ENCODE measurements at regions not wholly inside any gene's neighbourhood (a gene's known extent, or its start where the extent isn't known, plus 50 kb on each side); places are given as distances from the start of the nearest gene placed in this dataset.

DNA sequence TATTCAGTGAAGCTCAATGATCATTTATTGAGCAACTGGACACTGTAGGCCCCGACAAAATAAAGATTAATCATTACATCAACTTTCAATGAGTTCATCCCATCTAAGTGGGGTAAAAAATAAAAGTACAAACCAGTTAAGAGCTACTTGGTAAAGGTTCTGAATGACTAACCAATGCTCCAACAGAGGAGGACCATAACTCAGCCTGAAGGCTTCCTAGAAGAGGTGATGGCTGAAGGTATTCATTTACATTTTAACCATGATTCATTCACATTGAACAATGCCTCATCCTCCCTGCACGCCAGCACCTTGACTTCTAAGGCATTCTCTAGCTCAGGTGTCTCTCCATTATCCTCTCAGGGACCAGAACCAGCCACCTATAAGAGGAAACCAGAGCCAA is 201.4 kb downstream of the ZNF462 start:
- Mint-ChIP-seq H3K36me3 (no peaks in the 10 kb centered on the region), H3K4me3 (no peak overlapping the region), H3K4me1 (no peaks in the 10 kb centered on the region), H3K27ac (no peak overlapping the region), H3K9me3 (peaks cover 4% of the 10 kb centered on the region)
- ATAC-seq (no peak), DNase-seq (ENCODE audit: low spot score in 2 of 2) (no peak)

DNA sequence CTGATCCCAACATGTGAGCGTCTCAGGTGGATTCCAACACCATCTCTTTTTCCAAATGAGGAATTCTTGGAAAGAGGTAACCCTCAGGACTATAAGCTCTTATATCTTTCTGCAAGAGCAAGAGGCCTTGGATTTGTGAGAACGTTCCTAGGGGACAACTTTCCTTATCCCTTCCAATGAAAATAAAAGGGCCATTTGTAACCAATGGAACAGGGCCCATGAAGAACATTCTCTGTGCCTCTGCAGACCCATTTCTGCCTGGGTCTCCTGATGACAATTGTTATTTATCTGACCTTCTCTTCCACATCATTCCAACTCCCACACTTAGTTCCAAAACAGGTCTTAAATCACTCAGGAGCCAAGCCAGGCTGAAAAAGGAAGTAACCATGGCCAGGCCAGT is 202.6 kb downstream of the ZNF462 start:
- Mint-ChIP-seq H3K27ac (no peak overlapping the region), H3K36me3 (no peaks in the 10 kb centered on the region), H3K9me3 (peaks cover 4% of the 10 kb centered on the region), H3K4me1 (no peaks in the 10 kb centered on the region), H3K4me3 (no peak overlapping the region)
- DNase-seq (ENCODE audit: low spot score in 2 of 2) (no peak), ATAC-seq (no peak)

DNA sequence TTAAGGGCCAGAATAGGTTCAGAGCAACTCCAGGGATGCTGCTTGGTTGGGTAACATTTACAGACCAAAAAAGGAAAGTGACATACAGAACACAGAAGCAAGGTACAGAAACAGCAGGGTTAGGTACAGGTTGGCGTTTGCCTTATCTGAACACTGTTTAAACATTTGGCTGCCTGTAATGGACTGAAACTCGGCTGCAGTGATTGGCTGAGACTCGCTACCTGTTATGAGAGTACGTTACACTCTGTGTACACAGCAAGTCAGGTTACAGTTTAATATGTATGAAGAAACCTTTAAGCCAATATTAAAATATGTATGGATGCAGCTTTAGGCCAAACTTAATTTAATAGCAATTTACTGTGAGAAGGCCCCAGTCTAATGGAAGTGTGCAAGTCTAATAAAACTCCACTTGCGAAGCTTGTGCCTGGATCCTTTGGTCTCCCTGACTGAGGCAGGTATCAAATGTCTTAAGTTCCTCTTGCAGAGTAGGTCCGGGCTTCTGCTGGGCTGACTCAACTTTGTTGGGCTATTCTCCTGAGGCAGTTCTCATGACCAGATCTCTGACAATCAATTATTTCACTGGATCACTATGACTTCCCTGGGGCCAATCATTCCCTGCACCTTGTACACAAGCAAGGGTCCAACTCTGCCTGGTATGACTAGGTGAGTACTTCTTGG is 204.9 kb downstream of the ZNF462 start:
- peak; percentile 16 for ATAC-seq
- no peak overlapping the region for H3K27ac Mint-ChIP-seq
- no peak overlapping the region for H3K4me3 Mint-ChIP-seq
- no peaks in the 10 kb centered on the region for H3K4me1 Mint-ChIP-seq
- no peak for DNase-seq (ENCODE audit: low spot score in 2 of 2)
- H3K9me3 Mint-ChIP-seq, result peaks cover 4% of the 10 kb centered on the region
- H3K36me3 Mint-ChIP-seq, result no peaks in the 10 kb centered on the region

DNA sequence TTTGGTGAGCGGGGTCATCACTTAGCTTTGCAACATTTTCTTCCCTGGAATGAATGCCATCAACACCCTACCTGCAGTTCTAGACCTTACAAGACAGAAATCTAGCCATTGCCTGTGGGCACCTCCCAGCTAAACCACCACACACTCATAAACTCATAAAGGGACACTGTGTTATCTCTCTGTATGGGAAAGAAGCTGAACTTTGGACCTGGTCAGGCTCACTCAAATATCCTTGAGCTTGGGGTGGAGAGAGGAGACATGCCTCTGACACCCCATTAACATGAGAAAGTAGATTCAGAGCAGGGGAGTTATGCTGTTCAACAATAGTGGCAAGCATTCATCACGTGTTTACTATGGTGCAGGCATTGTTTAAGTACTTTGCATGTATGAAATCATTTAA is 205.6 kb downstream of the ZNF462 start:
- ATAC-seq (no peak), DNase-seq (ENCODE audit: low spot score in 2 of 2) (no peak)
- Mint-ChIP-seq H3K4me1 (no peaks in the 10 kb centered on the region), H3K36me3 (no peaks in the 10 kb centered on the region), H3K27ac (no peak overlapping the region), H3K9me3 (peaks cover 4% of the 10 kb centered on the region), H3K4me3 (no peak overlapping the region)

DNA sequence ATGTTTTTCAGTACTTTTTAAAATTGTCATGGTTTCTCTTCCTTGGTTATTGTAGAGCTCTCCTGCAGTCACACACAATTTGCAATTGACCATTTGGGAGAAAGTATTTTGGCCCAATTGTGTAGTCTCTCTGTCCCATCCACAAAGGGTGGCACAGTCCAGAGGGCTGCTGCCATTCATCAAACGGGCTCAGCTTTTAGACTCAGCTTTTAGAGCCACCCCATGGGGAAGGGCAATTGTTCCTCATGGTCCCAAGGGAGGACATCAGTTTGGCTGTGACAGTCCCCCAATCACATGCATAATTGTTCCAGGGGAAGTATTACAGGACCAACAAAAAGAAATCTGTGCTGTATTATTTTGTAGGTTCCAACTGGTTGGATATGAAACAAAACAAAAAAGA is 207.6 kb downstream of the ZNF462 start:
- ATAC-seq (no peak), DNase-seq (ENCODE audit: low spot score in 2 of 2) (no peak)
- Mint-ChIP-seq H3K4me3 (no peak overlapping the region), H3K4me1 (no peaks in the 10 kb centered on the region), H3K9me3 (no peaks in the 10 kb centered on the region), H3K36me3 (no peaks in the 10 kb centered on the region), H3K27ac (no peak overlapping the region)

DNA sequence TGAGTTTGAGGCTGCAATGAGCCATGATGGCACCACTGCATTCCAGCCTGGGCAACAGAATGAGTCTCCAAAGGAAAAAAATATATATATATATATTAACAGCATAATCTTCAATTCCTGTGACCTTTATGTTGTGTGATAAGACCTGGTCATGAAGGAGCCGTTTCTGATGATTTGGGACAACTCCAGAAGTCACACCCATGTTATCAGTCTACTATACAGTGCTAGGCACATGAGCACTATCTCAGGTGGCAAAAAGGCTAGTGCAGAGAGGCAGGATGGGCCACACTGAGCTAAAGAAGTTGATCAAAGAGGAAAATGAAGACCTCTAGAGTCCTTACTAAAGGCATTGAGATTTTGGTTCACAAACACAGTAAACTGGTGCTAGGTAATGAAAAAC is 205.0 kb upstream of the RAD23B start:
- H3K4me1 Mint-ChIP-seq, result no peaks in the 10 kb centered on the region
- ATAC-seq (no peak), DNase-seq (ENCODE audit: low spot score in 2 of 2) (no peak)
- no peaks in the 10 kb centered on the region for H3K36me3 Mint-ChIP-seq
- no peak overlapping the region for H3K27ac Mint-ChIP-seq
- no peak overlapping the region for H3K4me3 Mint-ChIP-seq
- H3K9me3 Mint-ChIP-seq, result no peaks in the 10 kb centered on the region

DNA sequence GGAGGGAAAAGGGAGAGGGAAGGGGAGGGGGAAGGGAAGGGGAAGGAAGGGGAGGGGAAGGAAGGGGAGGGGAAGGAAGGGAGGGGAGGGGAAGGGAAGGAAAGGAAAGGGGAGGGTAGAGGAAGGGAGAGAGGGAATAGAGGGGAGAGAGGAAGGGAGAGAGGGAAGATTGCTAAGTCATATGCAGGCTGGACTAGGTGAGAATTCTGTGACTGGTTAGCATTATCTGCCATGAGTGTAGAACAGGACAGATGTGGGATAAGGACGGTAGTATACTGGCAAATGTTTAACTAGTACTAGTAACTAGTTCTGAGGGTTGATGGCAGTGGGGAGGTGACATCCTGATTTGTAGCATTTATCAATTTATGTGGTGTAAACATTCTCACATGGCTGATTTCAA is 203.5 kb upstream of the RAD23B start:
- ATAC-seq, result no peak
- no peaks in the 10 kb centered on the region for H3K4me1 Mint-ChIP-seq
- H3K36me3 Mint-ChIP-seq, result no peaks in the 10 kb centered on the region
- no peak overlapping the region for H3K27ac Mint-ChIP-seq
- no peaks in the 10 kb centered on the region for H3K9me3 Mint-ChIP-seq
- H3K4me3 Mint-ChIP-seq, result no peak overlapping the region
- DNase-seq (ENCODE audit: low spot score in 2 of 2), result no peak

DNA sequence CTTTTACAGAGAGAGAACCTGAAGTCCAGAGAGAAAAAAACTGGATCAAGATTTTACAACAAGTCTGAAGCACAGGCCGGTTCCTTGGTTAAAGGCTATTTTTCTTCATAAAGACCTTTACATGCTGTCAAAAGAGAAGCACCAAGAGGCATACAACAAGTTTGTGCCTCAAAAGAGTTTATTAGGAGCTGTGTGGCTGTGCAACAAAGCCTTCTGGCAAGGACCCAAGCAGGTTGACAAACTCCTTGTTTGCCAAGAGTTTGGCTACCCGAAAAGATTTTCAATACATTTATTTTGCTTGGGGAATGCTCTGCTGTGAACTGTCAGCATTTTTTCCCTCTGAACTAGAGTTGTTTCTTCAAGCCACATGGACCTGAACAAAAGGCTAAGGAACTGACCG is 202.9 kb upstream of the RAD23B start:
- no peaks in the 10 kb centered on the region for H3K4me1 Mint-ChIP-seq
- H3K27ac Mint-ChIP-seq, result no peak overlapping the region
- ATAC-seq (no peak), DNase-seq (ENCODE audit: low spot score in 2 of 2) (no peak)
- H3K36me3 Mint-ChIP-seq, result no peaks in the 10 kb centered on the region
- no peak overlapping the region for H3K4me3 Mint-ChIP-seq
- no peaks in the 10 kb centered on the region for H3K9me3 Mint-ChIP-seq

DNA sequence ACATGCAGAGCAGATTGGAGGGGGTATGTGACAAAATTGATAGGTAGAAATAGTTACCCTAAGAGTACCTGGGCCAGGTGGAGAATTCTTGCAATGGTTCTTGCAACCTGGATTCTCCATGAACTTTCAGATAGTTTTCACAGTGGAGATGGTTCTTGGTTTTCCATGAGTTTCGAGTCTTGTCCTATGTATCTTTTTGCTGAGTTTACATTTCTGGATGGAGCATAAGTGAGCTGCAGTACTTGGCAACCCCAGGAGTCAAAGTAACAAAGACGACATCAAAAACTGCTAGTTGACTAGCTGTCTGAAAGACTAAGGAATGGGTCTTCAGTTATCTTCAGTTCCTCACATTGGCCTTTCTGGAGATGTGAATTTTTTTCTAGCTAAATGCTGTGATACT is 196.6 kb upstream of the RAD23B start:
- ATAC-seq, result no peak
- H3K27ac Mint-ChIP-seq, result no peak overlapping the region
- H3K9me3 Mint-ChIP-seq, result no peaks in the 10 kb centered on the region
- no peaks in the 10 kb centered on the region for H3K4me1 Mint-ChIP-seq
- no peak for DNase-seq (ENCODE audit: low spot score in 2 of 2)
- no peaks in the 10 kb centered on the region for H3K36me3 Mint-ChIP-seq
- no peak overlapping the region for H3K4me3 Mint-ChIP-seq

DNA sequence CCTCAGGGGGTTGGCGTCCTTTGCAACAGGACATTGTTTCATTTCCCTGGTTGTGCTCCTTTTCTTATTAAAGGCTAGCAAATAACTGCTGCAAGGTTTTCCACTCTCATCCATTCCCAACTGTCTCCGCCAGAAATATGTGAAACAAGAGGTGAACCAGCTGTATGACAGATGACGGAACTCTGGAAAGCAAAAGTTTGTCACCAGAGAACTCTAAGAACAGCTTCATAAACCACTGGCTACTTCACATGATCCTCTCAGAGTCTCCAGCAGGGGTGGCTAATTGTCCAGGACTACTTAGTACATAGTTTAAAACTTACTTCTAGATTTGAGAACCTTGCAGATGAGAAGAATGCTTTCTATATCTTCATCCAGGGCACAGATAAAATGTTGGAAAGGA is 195.9 kb upstream of the RAD23B start:
- ATAC-seq, result no peak
- H3K36me3 Mint-ChIP-seq, result no peaks in the 10 kb centered on the region
- no peaks in the 10 kb centered on the region for H3K4me1 Mint-ChIP-seq
- no peak overlapping the region for H3K27ac Mint-ChIP-seq
- no peak overlapping the region for H3K4me3 Mint-ChIP-seq
- DNase-seq (ENCODE audit: low spot score in 2 of 2), result no peak
- H3K9me3 Mint-ChIP-seq, result no peaks in the 10 kb centered on the region

DNA sequence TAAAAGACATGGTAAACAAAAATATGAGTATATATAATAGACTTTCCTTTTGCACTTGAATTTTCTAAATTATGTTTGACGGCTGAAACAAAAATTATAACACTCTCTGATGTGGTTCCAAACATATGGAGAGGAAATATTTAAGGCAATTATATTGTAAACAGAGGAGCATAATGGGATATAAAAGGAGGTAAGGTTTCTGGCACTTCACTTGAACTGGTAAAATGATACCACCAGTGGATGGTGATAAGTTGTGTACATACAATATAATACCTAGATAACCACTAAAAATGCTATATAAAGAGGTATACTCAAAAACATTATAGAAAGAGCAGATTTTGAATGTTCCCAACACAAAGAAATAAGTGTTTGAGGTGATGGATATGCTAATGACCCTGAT is 192.9 kb upstream of the RAD23B start:
- Mint-ChIP-seq H3K9me3 (no peaks in the 10 kb centered on the region), H3K4me1 (no peaks in the 10 kb centered on the region), H3K27ac (no peak overlapping the region), H3K4me3 (no peak overlapping the region), H3K36me3 (no peaks in the 10 kb centered on the region)
- DNase-seq (ENCODE audit: low spot score in 2 of 2) (no peak), ATAC-seq (no peak)

DNA sequence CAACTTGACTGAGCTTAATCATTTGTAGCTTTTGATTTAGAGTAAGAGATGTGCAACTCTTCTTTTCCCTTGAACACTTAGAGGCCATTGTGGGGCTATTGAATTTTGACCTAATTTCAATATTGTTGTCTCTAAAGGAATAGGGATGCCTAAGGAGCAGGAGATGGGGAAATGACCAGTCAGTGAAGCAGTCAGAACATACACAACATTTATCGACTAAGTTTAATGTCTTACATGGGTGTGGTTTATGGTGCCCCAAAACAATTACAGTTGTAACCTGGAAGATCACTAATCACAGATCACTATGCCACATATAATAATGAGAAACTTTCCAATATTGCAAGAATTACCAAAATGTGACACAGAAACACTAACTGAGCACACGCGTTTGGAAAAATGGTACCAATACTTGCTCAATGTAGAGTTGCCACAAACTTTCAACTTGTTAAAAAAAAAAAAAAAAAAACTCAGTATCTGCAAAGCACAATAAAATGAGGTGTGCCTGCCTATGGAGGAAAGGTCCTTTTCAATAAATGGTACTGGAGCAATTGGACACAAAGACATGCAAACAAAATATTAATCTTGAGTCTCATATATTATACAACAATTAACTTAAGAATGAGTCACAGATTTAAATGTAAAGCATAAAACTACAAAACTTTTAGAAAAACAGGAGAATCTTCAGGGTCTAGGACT is 189.6 kb upstream of the RAD23B start:
- Mint-ChIP-seq H3K9me3 (no peaks in the 10 kb centered on the region), H3K4me3 (no peak overlapping the region), H3K27ac (no peak overlapping the region), H3K4me1 (no peaks in the 10 kb centered on the region), H3K36me3 (no peaks in the 10 kb centered on the region)
- no peak for ATAC-seq
- no peak for DNase-seq (ENCODE audit: low spot score in 2 of 2)

DNA sequence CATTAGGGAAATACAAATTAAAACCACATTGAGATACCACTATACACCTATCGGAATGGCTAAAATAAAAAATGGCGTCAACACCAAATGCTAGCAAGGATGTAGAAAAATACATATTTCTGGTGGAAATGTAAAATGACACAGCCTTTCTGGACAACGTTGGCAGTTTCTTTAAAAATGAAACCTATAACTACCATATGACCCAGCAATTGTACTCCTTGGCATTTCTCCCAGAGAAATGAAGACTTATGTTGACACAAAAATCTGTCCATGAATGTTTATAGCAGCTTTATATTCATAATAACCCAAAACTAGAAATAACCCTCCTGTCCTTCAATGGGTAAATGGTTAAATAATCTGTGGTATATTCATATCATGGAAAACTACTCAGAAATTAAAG is 188.7 kb upstream of the RAD23B start:
- no peak overlapping the region for H3K27ac Mint-ChIP-seq
- H3K4me1 Mint-ChIP-seq, result no peaks in the 10 kb centered on the region
- no peak for ATAC-seq
- H3K36me3 Mint-ChIP-seq, result no peaks in the 10 kb centered on the region
- no peak overlapping the region for H3K4me3 Mint-ChIP-seq
- DNase-seq (ENCODE audit: low spot score in 2 of 2), result no peak
- no peaks in the 10 kb centered on the region for H3K9me3 Mint-ChIP-seq

DNA sequence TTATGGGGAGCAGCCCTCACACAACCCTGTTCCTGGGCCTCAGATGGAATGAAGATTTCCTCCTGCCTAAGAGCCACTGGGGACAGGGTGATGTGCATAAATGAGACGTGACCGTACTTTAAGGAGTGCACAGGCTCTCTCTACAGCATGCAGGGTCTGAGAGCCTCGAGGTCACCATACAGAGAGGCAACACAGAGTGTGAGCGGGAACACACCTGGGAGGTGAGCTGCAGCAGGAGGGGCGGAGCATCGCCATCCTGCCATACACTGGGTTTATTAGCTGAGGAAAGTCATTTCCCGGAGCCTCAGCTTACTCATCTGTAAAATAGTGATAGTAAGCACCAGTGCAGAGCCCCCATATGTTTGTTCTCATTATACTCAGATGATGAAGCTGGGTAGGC is 182.5 kb upstream of the RAD23B start:
- ATAC-seq (no peak), DNase-seq (ENCODE audit: low spot score in 2 of 2) (no peak)
- Mint-ChIP-seq H3K9me3 (peaks cover 4% of the 10 kb centered on the region), H3K27ac (no peak overlapping the region), H3K4me1 (no peaks in the 10 kb centered on the region), H3K36me3 (no peaks in the 10 kb centered on the region), H3K4me3 (no peak overlapping the region)

DNA sequence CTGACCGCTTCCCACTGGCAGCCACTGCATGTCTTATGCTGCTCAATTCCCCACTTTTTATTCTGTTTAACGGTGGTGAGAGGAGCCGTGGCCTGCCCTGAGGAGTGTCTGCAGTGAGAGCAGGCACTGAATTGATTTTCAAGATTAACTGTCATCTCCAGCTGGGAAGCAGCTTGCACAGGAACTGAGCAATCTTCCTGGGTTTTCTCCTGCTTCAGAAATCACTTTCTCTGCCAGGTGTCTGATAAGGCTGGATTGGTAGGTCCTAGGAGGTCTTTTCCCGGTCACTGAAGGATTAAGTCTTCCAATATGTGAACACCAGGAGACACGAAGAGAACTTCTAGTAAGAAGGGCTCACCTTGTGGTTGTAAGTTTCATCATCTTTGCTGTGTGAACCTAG is 181.1 kb upstream of the RAD23B start:
- H3K9me3 Mint-ChIP-seq, result peaks cover 4% of the 10 kb centered on the region
- ATAC-seq, result no peak
- no peaks in the 10 kb centered on the region for H3K4me1 Mint-ChIP-seq
- no peaks in the 10 kb centered on the region for H3K36me3 Mint-ChIP-seq
- H3K27ac Mint-ChIP-seq, result no peak overlapping the region
- DNase-seq (ENCODE audit: low spot score in 2 of 2), result no peak
- no peak overlapping the region for H3K4me3 Mint-ChIP-seq

DNA sequence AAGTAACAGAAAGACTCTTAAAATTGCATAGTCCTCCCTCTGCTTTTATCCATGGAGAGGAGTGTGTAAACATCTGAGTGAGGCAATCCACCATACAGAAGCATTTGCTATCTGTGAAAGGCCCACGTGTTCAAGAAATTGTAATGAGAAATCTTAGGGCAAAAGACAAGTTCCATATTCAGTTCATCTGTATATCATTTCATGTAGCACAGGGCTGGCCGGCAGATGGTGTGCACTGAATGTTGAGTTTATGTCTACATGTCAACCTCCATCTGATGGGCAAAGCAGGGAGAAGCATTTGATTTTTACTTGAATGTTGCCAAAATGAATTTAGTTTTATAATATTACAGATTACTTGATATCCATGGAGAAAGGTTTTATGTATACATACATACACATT is 179.5 kb upstream of the RAD23B start:
- DNase-seq (ENCODE audit: low spot score in 2 of 2) (no peak), ATAC-seq (no peak)
- peaks cover 4% of the 10 kb centered on the region for H3K9me3 Mint-ChIP-seq
- H3K4me3 Mint-ChIP-seq, result no peak overlapping the region
- no peaks in the 10 kb centered on the region for H3K4me1 Mint-ChIP-seq
- H3K36me3 Mint-ChIP-seq, result no peaks in the 10 kb centered on the region
- no peak overlapping the region for H3K27ac Mint-ChIP-seq
